DOHH2 (cell line): ENCODE measurements at regions not wholly inside any gene's neighbourhood (a gene's known extent, or its start where the extent isn't known, plus 50 kb on each side); places are given as distances from the start of the nearest gene placed in this dataset.

ENCODE experiments used
- CTCF ChIP-seq: fragments of 200-600 bp; sonication (generic); IDR thresholded peaks from one replicate; pipeline ENCODE4 v1.5.1; 2014; ENCODE audit warnings: antibody characterized with exemption, mild to moderate bottlenecking, low read depth, low read length; ENCODE audit not compliant: poor library complexity, severe bottlenecking
- EZH2phosphoT487 ChIP-seq: fragments of 200-600 bp; sonication (generic); IDR thresholded peaks from 2 replicates; pipeline ENCODE4 v1.6.1; 2017; ENCODE audit warnings: borderline replicate concordance, mild to moderate bottlenecking, antibody characterized with exemption, low read length, moderate library complexity, mixed read lengths

- TF ChIP-seq EZH2phosphoT487 (no peak), CTCF (no peak)
Observed at GRCh38 chr3:167892205-167892604, 156.7 kb downstream of the SERPINI1 start.
